Right hindlimb (tissue), 1 donor: ENCODE measurements at regions not wholly inside any gene's neighbourhood (a gene's known extent, or its start where the extent isn't known, plus 50 kb on each side); places are given as distances from the start of the nearest gene placed in this dataset.

Source experiments
- DNase-seq: peaks from one replicate; pipeline ENCODE4 v3.0.0-alpha.2; 2018

- DNase-seq: peak; percentile 42
These were observed 292.3 kb upstream of the SIX2 start for GRCh38 chr2:45301307-45302277.

GRCh38 chr2:45300026-45300750 lies 290.9 kb upstream of the SIX2 start:
- DNase-seq: no peak

- DNase-seq: no peak
These were observed 290.1 kb upstream of the SIX2 start for GRCh38 chr2:45299361-45299760.

GRCh38 chr2:45293182-45293581 lies 283.9 kb upstream of the SIX2 start:
- DNase-seq: no peak

GRCh38 chr2:45291296-45291701 lies 282.0 kb upstream of the SIX2 start:
- DNase-seq: no peak

GRCh38 chr2:45289997-45290709 lies 280.9 kb upstream of the SIX2 start:
- DNase-seq: peak; percentile 43

GRCh38 chr2:45288532-45289417 lies 279.5 kb upstream of the SIX2 start:
- DNase-seq: no peak

- DNase-seq: no peak
These were observed 277.8 kb upstream of the SIX2 start for GRCh38 chr2:45287045-45287444.

- DNase-seq: no peak
These were observed 276.6 kb upstream of the SIX2 start for GRCh38 chr2:45285771-45286390.

GRCh38 chr2:45285311-45285710 lies 276.1 kb upstream of the SIX2 start:
- no peak for DNase-seq

GRCh38 chr2:45284621-45284995 lies 275.4 kb upstream of the SIX2 start:
- DNase-seq: no peak

GRCh38 chr2:45283764-45284620 lies 274.7 kb upstream of the SIX2 start:
- peak; percentile 42 for DNase-seq

GRCh38 chr2:45282646-45283045 lies 273.4 kb upstream of the SIX2 start:
- DNase-seq: no peak

- DNase-seq: no peak
These were observed 272.1 kb upstream of the SIX2 start for GRCh38 chr2:45281311-45281710.

- DNase-seq: no peak
These were observed 271.5 kb upstream of the SIX2 start for GRCh38 chr2:45280794-45281193.

GRCh38 chr2:45279356-45279755 lies 270.1 kb upstream of the SIX2 start:
- no peak for DNase-seq

GRCh38 chr2:45278365-45279078 lies 269.3 kb upstream of the SIX2 start:
- peak; percentile 41 for DNase-seq

GRCh38 chr2:45276914-45277313 lies 267.7 kb upstream of the SIX2 start:
- no peak for DNase-seq

- no peak for DNase-seq
These were observed 266.6 kb upstream of the SIX2 start for GRCh38 chr2:45275806-45276205.

GRCh38 chr2:45275242-45275805 lies 266.1 kb upstream of the SIX2 start:
- no peak for DNase-seq
